Stimulated activated CD4-positive, alpha-beta T cell treated with anti-CD3 and anti-CD28 coated beads, Interleukin-1b, Interleukin-23, amount 100 ng/mL, for 48 hours (primary cell): ENCODE measurements at regions not wholly inside any gene's neighbourhood (a gene's known extent, or its start where the extent isn't known, plus 50 kb on each side); places are given as distances from the start of the nearest gene placed in this dataset.
A peak's percentile ranks its signal among the peaks of the same experiment; 100 is the strongest.

Experiments
- DNase-seq: peaks from one replicate; pipeline ENCODE4 v3.0.0-alpha.2; 2020

DNA sequence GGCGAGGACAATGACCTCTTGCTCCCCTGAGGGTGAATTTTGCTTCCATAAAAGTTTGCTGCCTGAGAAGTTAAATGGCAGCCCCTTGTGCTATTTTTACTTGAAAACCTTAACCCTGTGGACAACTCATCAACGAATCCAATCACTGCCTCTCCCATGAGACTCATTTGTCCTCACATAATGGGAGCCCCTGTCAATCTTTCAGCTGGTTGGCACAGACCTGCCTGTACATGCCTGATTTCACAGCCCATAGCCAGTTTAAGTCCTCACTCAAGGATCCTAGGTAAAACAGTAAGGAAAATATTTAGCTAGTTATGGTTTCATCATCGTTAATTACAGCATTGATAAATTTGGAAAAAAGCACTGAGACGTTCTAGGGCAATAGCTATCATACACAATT lies 207.4 kb downstream of the NHLRC3 start:
- no peak for DNase-seq

DNA sequence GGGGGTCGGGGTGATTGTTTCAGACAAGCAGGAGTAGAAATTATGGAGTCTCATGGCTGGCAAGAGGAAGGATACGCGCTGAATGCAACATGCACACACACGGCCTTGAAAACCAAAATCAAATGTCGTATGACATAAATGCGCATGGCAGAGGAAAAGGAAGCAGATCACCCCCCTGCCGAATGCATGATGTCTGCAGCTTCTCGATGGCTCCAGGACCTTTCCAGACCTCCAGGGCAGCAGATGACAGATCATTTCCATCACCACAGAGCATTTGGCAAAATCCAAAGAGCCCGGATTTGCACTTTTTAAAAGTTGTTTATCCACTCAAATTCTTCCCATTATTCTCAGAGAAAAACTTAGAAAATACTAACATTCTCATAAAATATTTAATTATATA lies 211.7 kb downstream of the NHLRC3 start:
- DNase-seq: no peak

DNA sequence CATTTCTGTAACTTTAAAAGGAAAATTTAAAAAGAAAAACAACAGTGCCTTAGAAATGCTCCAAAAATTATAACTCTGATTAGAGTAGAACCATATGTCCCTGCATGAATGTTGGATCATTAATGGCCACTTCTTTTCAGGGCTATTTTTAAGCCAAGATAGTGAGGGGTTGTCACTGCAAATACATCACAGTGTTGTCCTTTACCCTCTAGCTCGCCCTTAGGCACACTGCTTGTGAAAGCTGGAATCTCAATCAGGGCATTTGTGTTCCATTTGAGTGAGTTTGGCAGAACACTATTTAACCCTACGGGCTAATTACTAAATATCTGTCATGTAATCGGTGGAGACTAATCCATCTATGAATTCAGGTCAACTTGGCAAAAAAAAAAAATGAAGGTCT lies 212.2 kb downstream of the NHLRC3 start:
- no peak for DNase-seq

DNA sequence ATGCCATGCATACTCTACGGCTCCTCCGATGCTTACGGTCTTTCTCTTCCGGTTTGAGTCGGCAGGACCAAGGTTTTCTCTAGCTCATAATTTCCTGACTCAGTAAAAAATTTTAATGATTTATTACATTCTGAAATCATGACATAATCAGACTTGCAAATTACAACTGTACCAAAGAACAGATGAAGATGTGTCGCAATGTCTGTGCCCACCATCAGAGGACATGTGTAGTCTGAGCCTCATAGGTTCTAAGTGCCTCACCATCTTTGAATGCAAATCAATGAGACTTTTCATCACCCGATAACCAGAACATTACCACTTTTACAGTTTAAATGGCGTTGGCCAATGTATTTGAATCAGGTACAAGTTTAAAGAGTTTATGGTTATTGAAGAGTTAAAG lies 213.1 kb downstream of the NHLRC3 start:
- no peak for DNase-seq

DNA sequence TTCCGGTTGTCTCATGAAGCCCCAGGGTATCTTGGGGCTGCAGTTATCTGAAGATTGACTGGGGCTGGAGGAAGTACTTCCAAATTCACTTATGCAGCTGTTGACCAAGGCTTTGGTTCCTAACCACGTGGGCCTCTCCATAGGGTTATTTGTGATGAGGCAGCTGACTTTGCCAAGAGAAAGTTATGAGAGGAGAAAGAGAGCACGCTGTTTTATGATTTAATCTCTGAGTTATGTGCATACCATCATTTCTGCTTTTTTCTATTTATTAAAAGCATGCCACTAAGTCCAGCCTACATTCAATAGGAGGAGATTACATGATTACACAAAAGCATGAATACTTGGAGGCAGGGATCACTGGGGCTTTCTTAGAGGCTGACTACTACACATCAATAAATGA lies 215.5 kb downstream of the NHLRC3 start:
- no peak for DNase-seq

DNA sequence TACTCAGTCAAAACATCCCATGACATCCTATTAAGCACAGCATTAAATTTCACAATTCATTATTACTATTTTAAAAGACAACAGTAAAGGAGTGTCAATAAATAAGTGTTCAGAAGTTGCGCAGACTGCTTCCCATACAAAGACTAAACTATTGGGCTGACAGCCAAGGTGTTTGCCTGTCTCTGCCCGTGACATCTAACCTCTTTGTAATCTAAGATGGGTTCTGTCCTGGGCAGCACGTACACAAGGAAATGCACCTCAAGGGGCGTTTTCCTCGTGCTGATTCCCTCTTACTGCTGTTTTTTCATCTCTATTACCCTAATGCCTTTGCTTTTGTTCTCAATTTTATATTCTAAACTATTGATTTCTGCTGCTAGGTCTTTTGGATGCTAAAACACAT lies 216.3 kb downstream of the NHLRC3 start:
- no peak for DNase-seq

DNA sequence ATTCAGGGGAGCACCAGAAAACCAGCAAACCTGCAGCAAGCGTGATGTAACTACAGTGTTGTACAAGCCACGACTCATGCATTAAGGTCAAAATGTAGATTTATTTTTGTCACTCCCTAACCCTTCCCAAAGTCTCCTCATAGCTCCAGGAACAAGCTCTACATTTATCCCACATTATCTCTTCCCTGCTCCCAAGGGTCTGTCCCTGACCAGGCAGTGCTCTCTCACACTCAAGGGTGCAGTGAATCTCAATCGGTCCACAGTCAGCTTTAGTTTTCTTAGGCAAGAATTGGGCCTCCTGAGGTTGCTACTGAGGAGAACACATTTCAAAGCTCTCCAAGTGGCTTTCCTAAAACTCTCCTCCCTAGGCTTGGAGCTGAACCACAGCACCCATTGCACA lies 219.4 kb downstream of the NHLRC3 start:
- DNase-seq: no peak

DNA sequence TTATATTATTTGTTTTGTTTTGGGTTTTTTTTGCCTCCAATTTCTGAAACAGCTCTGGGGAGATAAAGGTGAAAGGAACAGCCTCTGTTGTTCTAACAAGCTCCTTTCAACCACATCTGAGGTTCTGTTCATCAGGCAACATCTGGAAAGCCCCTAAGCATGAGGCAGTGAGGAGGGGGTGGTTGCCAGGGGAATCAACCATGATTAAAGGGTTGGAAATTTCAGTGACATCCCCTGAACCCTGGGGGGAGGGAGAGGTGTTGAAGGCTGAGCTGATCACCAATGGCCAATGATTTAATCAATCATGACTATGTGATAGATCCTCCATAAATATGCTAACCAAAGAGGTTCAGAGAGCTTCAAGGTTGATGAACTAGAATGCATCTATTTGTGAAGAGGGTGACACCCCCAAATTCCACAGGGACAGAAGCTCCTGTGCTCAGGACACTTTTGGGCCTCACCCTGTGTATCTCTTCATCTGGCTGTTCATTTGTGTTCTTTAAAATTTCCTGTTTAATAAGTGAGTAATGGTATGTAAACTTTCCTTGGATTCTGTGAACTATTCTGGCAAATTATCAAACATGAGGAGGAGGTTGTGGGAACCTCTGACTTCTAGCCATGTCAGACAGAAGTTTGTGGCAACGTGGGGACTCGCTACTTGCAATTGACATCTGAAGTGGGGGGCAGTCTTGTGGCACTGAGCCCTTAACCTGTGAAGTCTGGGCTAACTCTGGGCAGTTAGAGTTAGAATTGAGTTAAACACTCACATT lies 221.3 kb downstream of the NHLRC3 start:
- DNase-seq: peak; percentile 13

DNA sequence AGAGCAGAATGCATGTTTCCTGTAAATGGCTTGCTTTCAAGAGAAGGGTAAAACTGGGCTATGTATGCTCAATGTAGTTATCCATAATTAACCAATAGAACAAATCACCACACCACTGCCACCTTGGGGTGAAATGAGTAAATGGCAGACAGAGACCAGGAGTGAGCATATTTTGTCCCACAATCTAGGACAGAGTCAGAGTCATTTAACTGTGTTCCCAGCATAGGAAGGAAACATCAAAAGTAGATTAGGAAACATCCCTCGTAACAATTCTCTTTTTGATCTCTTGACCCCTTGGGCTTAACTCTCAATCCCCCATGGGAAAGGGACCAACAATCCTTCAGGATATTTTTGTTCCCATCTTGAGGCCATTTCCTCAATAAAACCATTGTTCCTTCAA lies 224.8 kb downstream of the NHLRC3 start:
- peak; percentile 32 for DNase-seq

DNA sequence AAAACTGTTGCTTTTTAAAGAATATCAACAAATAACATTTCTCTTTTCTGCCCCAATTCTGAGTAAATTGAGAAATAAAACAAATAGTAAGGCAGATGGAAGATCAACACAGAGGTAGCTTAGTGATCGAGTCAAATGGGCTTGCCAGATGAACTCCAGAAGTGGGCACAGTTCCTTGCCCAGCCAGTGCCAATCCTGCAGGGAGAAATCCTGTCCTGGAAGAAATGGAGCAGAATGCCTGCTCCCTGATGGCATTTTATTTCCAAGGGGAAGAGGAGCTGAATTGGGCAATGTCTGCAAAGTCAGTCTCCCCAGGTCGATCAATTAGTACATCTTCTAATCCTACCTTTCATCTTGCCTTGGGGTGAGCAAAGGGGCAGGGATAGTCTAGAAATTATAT lies 225.3 kb downstream of the NHLRC3 start:
- DNase-seq: no peak

DNA sequence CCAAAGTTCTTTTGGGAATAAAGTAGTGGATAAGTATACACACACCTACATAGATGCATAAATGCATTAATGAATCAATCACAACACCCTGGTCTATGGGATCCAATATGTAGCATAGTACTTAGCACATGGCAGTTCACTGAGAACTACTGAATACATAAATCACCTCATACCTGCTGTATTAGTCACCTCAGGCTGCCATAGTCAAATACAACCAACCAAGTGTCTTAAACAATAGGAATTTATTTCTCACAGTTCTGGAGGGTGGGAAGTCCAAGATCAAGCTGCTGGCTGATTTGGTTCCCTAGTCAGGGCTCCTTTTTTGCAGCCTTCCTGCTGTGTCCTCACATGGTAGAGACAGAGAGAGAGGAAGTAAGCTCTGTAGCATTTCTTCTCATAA lies 228.2 kb downstream of the NHLRC3 start:
- no peak for DNase-seq

DNA sequence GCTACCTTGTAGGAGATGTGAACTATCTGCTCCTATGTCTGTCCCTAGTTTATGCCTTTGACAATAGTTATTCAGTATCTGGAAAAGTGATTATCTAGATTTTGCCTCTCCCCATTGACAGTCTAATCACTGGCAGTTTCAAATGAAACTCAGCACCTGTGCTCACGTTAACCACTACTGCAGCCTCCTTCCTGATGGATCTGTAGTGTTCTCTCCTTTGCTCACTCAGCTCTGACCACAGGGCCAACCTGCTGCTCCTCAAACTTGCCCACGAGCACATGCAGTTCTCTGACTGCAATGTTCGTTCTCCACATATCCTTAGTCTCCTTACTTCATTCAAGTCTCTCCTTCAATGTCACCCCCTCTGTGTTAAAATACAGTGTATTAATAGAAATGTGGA lies 230.1 kb downstream of the NHLRC3 start:
- DNase-seq: no peak

DNA sequence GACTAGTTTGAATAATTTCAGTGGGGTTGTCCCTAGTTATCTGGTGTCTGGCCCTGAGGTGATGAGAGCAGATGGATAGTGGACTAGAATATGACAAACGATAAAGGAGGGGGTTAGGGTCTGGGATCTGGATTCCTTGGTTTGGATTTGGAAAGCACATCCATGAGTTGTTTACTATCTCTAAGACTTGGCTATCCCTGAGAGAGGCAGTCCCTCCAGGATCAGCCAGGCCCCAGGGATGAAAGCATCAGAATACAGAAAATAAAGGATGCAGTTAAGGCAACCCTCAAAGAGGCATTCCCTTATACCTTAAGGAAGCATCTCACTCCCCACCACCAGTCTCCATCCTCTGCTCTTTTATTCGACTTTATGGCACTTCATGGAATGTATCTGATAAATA lies 230.7 kb downstream of the NHLRC3 start:
- no peak for DNase-seq

DNA sequence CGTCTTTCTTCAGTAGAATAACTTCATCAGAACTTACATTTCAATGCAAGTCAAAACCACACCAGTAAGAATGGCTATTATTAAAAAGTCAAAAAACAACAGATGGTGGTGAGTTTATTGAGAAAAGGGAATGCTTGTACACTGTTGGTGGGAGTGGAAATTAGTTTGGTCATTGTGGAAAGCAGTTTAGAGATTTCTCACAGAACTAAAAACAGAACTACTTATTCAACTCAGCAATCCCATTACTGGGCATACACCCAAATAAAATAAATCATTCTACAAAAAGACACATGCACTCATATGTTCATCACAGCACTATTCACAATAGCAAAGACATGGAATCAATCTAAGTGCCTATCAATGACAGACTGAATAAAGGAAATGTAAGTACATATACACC lies 231.2 kb downstream of the NHLRC3 start:
- no peak for DNase-seq

DNA sequence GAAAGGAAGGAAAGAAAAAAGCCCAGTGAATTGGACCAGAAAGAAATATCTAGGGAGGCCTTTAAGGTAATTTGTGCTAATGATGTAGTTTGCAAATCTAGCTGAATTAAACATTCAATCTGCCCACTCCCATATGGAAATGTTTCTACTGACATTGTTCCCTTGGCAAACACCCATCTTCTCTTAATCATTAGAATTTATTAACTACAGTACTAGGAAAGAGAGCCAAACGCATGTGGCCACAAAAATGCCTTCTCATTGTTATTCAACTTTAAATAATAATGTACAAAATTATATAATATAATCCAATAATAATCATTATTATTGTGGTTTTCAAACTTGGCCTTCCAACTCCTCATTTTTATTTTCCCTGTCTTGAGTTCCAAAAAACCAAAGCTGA lies 234.7 kb downstream of the NHLRC3 start:
- DNase-seq: no peak

DNA sequence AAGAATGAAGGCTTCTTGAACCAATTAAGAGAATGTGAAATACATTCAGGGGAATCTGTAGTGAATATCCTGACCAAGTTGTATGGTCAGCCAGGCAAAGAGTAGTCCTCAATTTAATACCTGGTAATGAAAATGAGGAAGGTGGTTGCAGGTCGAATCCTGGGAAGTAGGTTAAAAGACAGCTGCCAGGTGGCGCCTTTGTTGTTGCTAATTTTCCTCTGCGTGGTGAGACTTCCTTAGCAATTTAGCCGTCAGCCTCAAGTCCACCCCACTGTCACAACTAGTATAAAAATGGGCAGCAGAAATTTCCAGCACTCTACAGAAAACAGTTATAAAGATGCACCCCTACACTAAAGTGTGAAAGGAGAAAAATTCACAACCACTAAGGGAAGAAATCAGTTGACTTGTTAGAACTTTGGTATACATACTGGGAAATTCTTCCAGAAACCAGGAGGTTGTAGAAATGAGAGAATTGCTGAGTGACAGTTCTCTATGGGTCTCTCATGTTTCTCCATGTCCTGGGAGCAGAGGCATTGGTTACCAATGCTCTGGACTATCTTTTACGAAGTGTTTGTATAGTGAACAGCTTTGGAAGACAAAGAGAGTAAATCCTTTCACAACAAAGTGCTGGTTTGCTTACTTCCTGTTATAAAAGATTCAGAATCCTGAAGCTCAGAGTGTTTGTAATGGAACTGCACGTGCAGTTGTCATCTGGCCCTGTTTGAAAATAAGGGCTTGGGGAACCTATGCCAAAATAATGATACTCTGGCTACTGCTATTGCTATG lies 235.9 kb downstream of the NHLRC3 start:
- no peak for DNase-seq

DNA sequence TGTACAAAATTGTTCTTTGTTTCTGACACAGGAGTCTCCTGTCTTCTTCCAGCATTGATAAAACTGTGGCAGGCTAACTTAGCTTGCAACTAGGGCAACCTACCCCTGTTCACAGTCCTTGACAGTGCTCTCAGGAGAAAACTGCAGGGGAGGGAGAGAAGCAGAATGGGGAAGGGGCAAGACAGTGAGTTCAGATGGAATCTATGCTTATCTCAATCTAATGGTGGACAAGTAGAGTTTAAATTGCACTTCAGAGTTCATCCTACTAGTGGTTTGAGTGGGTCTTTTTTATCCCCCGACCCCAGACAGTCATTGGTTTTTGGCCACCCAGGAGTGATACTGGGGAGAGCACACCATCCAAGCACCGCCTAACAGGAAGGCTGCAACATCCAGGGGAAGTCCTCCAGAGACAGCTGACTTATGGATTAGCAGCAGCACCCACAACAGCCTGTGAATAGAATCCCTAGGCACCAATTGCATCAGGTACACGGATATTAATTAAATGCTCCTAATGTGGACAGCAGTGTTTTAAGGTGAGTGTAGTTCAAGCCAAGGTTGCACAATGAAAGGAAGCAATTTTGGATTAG lies 236.6 kb downstream of the NHLRC3 start:
- DNase-seq: no peak

DNA sequence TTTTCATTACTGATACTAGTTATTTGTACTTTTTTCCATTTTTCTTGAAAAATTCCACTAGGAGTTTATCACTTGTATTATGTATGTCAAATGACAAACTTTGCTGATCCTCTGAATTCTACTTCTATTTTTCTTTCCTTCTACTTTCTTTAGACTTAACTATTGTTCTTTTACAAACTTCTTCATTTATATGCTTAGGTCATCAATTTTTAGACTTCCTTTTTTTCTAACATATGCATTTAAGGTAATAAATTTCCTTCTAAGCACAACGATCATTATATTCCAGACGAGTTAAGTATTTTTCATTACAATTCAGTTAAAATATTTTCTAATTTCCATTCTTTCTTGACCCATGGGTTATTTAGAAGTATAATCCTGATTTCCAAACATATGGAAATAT lies 240.8 kb downstream of the NHLRC3 start:
- no peak for DNase-seq

DNA sequence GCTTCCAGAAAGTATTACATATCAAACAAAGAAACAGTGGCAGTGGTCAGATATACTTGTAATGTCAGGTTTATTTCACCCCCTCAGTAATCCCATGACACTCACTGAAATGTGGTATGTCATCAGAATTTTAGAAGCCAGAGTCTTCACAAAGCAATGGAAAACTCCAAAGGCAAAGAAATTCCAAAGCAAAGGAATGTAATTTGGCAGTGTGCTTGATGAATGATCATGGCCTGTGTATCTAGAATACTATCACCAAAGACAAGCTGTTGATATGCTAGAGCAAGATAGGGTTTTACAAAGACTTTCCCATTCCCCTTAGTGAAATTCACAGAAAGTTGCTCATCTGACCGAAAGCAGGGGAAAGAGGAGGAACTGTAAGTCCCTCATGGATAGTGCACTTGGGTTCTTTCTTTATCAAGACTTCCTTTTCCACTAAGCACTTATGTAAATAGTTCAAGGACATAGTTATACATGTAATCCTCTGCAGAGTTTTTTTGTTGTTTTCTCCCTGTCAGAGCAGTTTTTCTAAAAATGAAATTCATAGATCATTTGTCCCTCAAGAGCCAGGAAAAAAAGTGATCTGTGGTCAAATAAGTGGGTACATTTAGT lies 243.4 kb downstream of the NHLRC3 start:
- no peak for DNase-seq

DNA sequence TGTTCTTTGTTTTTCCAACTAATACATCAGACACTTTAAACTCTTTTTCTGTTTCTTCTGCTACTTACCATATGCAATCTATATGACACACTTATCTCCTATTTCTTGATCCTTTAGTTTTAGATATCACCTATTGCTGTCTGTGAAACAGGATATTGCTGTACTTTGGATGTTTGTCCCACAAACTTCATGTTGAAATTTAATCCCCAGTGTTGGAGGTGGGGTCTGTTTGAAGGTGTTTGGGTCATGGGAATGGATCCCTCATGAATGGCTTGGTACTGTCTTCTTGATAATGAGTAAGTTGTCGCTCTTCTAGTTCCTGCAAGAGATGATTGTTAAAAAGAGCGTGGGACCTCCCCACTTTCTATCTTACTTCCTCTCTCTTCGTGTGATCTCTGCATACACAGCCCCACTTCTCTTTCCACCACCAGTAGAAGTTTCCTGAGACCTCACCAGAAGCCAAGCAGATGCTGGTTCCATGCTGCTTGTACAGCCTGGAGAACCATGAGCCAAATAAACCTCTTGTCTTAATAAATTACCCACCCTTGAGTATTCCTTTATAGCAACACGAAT lies 244.2 kb downstream of the NHLRC3 start:
- no peak for DNase-seq

DNA sequence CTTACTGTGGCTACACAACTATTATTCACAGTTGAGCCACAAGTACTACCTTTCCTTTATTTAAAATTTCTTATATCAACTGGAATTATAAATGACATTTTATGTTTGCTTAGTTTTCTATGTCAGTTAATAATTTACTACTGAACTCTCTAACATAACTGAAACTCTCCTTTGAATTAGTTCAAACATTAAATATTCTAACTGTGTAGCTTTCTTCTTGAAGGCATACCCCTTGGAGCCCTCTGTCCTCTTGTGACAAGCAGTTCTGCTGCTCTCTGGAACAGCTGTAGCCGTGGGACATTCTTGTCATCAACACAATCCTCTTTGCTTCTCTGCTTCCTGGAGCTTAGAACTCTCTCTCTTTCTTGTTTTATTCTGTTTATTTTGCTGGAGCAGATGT lies 244.8 kb downstream of the NHLRC3 start:
- DNase-seq: no peak

DNA sequence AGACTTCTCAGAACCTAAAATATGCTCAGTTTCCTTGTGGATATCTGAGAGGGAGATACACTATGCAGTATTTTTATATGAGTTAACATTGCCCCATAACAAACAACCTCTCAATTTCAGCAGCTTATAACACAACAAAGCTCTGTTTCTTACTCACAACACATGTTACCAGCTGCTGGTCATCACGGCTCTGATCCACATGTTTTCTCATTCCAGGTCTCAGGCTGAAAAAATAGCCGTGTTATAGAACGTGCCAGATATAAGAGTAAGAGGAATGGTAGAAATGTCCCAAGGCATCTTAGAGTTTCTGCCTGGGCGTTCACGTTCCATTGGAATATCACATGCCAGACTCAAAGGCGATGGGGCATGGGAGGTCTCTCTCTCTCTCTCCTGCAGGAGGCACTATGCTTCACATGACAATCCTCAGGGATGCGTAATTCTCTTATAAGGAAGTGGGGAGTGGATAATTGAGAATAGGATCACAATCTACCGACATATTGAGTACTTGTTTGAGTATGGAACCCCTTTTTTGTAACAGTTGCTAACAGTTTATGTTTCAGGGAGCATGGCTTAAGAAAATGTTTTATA lies 246.6 kb downstream of the NHLRC3 start:
- DNase-seq: no peak
